ENCODE measurements at regions not wholly inside any gene's neighbourhood (a gene's known extent, or its start where the extent isn't known, plus 50 kb on each side); places are given as distances from the start of the nearest gene placed in this dataset.

GRCh38 chr2:16167451-16167861, 227.1 kb downstream of the MYCN start:
- Histone ChIP-seq H3K4me1 (ENCODE audit: insufficient read depth, low read length, poor library complexity, severe bottlenecking) (no peaks in the 10 kb centered on the region), H3K79me2 (ENCODE audit: insufficient read depth, low read length) (no peaks in the 10 kb centered on the region), H3K9ac (ENCODE audit: low read depth, low read length, poor library complexity, severe bottlenecking) (no peak overlapping the region), H3K4me3 (ENCODE audit: low read length, poor library complexity, severe bottlenecking) (no peak overlapping the region), H2AFZ (ENCODE audit: low read length) (no peak overlapping the region), H3K36me3 (ENCODE audit: insufficient read depth, low read length) (no peaks in the 10 kb centered on the region), H3F3A (ENCODE audit: low read depth) (no peaks in the 10 kb centered on the region), H3K9me3 (ENCODE audit: insufficient read depth, low read depth, low read length) (no peaks in the 10 kb centered on the region), H4K20me1 (ENCODE audit: insufficient read depth, low read length, poor library complexity, severe bottlenecking) (no peaks in the 10 kb centered on the region), H3K27me3 (ENCODE audit: insufficient read depth, low read length, poor library complexity, severe bottlenecking) (no peaks in the 10 kb centered on the region), H3K9me2 (replicated peaks; ENCODE audit: low read depth, low read length) (no peaks in the 10 kb centered on the region), H3K4me2 (ENCODE audit: low read depth, low read length, poor library complexity, severe bottlenecking) (no peak overlapping the region)
- TF ChIP-seq EZH2phosphoT487 (IDR thresholded peaks at IDR 0.05; ENCODE audit: borderline replicate concordance), result no peak
- no peak for TF ChIP-seq CTCF (conservative IDR thresholded peaks at IDR 0.05; ENCODE audit: low read length)

GRCh38 chr2:16166327-16166981, 226.1 kb downstream of the MYCN start:
- H4K20me1 ChIP-seq (ENCODE audit: insufficient read depth, low read length, poor library complexity, severe bottlenecking), result no peaks in the 10 kb centered on the region
- no peak overlapping the region for H3K9ac ChIP-seq (ENCODE audit: low read depth, low read length, poor library complexity, severe bottlenecking)
- no peaks in the 10 kb centered on the region for H3K36me3 ChIP-seq (ENCODE audit: insufficient read depth, low read length)
- H3F3A ChIP-seq (ENCODE audit: low read depth), result no peaks in the 10 kb centered on the region
- H3K4me2 ChIP-seq (ENCODE audit: low read depth, low read length, poor library complexity, severe bottlenecking), result no peak overlapping the region
- no peak overlapping the region for H3K4me3 ChIP-seq (ENCODE audit: low read length, poor library complexity, severe bottlenecking)
- no peaks in the 10 kb centered on the region for H3K27me3 ChIP-seq (ENCODE audit: insufficient read depth, low read length, poor library complexity, severe bottlenecking)
- no peaks in the 10 kb centered on the region for H3K4me1 ChIP-seq (ENCODE audit: insufficient read depth, low read length, poor library complexity, severe bottlenecking)
- H2AFZ ChIP-seq (ENCODE audit: low read length), result no peak overlapping the region
- H3K79me2 ChIP-seq (ENCODE audit: insufficient read depth, low read length), result no peaks in the 10 kb centered on the region
- H3K9me3 ChIP-seq (ENCODE audit: insufficient read depth, low read depth, low read length), result no peaks in the 10 kb centered on the region
- TF ChIP-seq EZH2phosphoT487 (IDR thresholded peaks at IDR 0.05; ENCODE audit: borderline replicate concordance), result no peak
- no peak for TF ChIP-seq CTCF (conservative IDR thresholded peaks at IDR 0.05; ENCODE audit: low read length)
- no peaks in the 10 kb centered on the region for H3K9me2 ChIP-seq (replicated peaks; ENCODE audit: low read depth, low read length)

- Histone ChIP-seq H3K9me3 (ENCODE audit: insufficient read depth, low read depth, low read length) (no peaks in the 10 kb centered on the region), H3K27me3 (ENCODE audit: insufficient read depth, low read length, poor library complexity, severe bottlenecking) (no peaks in the 10 kb centered on the region), H3F3A (ENCODE audit: low read depth) (no peaks in the 10 kb centered on the region), H3K79me2 (ENCODE audit: insufficient read depth, low read length) (no peaks in the 10 kb centered on the region), H3K36me3 (ENCODE audit: insufficient read depth, low read length) (no peaks in the 10 kb centered on the region), H3K4me1 (ENCODE audit: insufficient read depth, low read length, poor library complexity, severe bottlenecking) (no peaks in the 10 kb centered on the region), H3K4me3 (ENCODE audit: low read length, poor library complexity, severe bottlenecking) (no peak overlapping the region), H3K9me2 (replicated peaks; ENCODE audit: low read depth, low read length) (no peaks in the 10 kb centered on the region), H2AFZ (ENCODE audit: low read length) (no peak overlapping the region), H3K4me2 (ENCODE audit: low read depth, low read length, poor library complexity, severe bottlenecking) (no peak overlapping the region), H4K20me1 (ENCODE audit: insufficient read depth, low read length, poor library complexity, severe bottlenecking) (no peaks in the 10 kb centered on the region), H3K9ac (ENCODE audit: low read depth, low read length, poor library complexity, severe bottlenecking) (no peak overlapping the region)
- TF ChIP-seq EZH2phosphoT487 (IDR thresholded peaks at IDR 0.05; ENCODE audit: borderline replicate concordance), result no peak
- TF ChIP-seq CTCF (conservative IDR thresholded peaks at IDR 0.05; ENCODE audit: low read length), result no peak
Observed at GRCh38 chr2:16165518-16166326, 225.4 kb downstream of the MYCN start.
